ENCODE measurements at regions not wholly inside any gene's neighbourhood (a gene's known extent, or its start where the extent isn't known, plus 50 kb on each side); places are given as distances from the start of the nearest gene placed in this dataset.

- BruUV-seq (replicated peaks): no TSS peak
- dilution Hi-C loops (cut with HindIII; ENCODE audit: low sequenced_read_pairs, unreplicated experiment): no loop called here
- H3K79me1 ChIP-seq (ENCODE audit: low read depth in 1 of 2, low read length in 2 of 2): no peaks in the 10 kb centered on the region
- H2AK9ac ChIP-seq (replicated peaks; ENCODE audit: low read depth, low read length, poor library complexity): no peak overlapping the region
- 80% methylated on average over 1 of the region's 6 CpGs; no CpG with 5 or more reads in 1 of the 2 experiments for WGBS, 2 experiments (ENCODE audit: extremely low coverage in 2 of 2, insufficient read length in 1 of 2)
- in situ Hi-C loops (cut with MboI; ENCODE audit: low sequenced_read_pairs): no loop called here
- no peaks in the 10 kb centered on the region for H3K9me1 ChIP-seq (ENCODE audit: insufficient read depth, low read length)
- no peak overlapping the region for H4K8ac ChIP-seq (ENCODE audit: low read depth in 2 of 2, low read length in 2 of 2)
- H3K27ac ChIP-seq (ENCODE audit: insufficient read depth, low read length): no peak overlapping the region
- H2BK120ac ChIP-seq (ENCODE audit: low read depth, low read length): no peak overlapping the region
- H2BK20ac ChIP-seq (ENCODE audit: low read depth, low read length): no peak overlapping the region
- no peak overlapping the region for H4K91ac ChIP-seq (ENCODE audit: insufficient read depth, low read depth, low read length)
- no peak overlapping the region for H3K23ac ChIP-seq (ENCODE audit: low read depth, low read length)
- H3K9ac ChIP-seq (ENCODE audit: low read depth, low read length): no peak overlapping the region
- no peak overlapping the region for H3K4me3 ChIP-seq (ENCODE audit: insufficient read depth, low read depth, low read length)
- H3K14ac ChIP-seq (replicated peaks; ENCODE audit: low read depth, low read length): no peak overlapping the region
- no peak overlapping the region for H3K56ac ChIP-seq (ENCODE audit: extremely low read depth, insufficient read depth, low read length)
- TF ChIP-seq BHLHE40 (IDR thresholded peaks at IDR 0.05; ENCODE audit: low read depth, low read length) (no peak), NFE2L2 (IDR thresholded peaks at IDR 0.05; ENCODE audit: low read depth, low read length) (no peak), ELK1 (IDR thresholded peaks at IDR 0.05; ENCODE audit: borderline replicate concordance, low read depth, low read length) (no peak), USF2 (IDR thresholded peaks at IDR 0.05; ENCODE audit: low read depth, low read length) (no peak), RCOR1 (IDR thresholded peaks at IDR 0.05; ENCODE audit: insufficient replicate concordance, low read length) (no peak), MXI1 (IDR thresholded peaks at IDR 0.05; ENCODE audit: borderline replicate concordance, low read depth, low read length) (no peak), RFX5 (IDR thresholded peaks at IDR 0.05; ENCODE audit: low read depth, low read length) (no peak), CHD1 (IDR thresholded peaks at IDR 0.05; ENCODE audit: low read depth, low read length) (no peak), POLR2A (IDR thresholded peaks at IDR 0.05; ENCODE audit: low read depth, low read length) (no peak), MAZ (IDR thresholded peaks at IDR 0.05; ENCODE audit: borderline replicate concordance, low read depth, low read length) (no peak), FOS (IDR thresholded peaks at IDR 0.05; ENCODE audit: low read depth, low read length) (no peak), CEBPB (IDR thresholded peaks at IDR 0.05; ENCODE audit: low read depth, low read length) (no peak), SMC3 (IDR thresholded peaks at IDR 0.05; ENCODE audit: low read depth, low read length) (no peak), CTCF (conservative IDR thresholded peaks at IDR 0.05; ENCODE audit: low read depth, low read length) (no peak), RAD21 (IDR thresholded peaks at IDR 0.05; ENCODE audit: low read length) (no peak), MAFK (IDR thresholded peaks at IDR 0.05; ENCODE audit: low read depth, low read length) (no peak)
- no peaks in the 10 kb centered on the region for H3K36me3 ChIP-seq (ENCODE audit: control insufficient read depth, insufficient read depth, low read length)
- no peak for ATAC-seq (ENCODE audit: low read depth)
- H4K20me1 ChIP-seq (ENCODE audit: insufficient read depth, low read length): no peaks in the 10 kb centered on the region
- CTCF ChIA-PET: interaction anchor here (0.6 kb wide), 1 partner anchor 392 kb away, joined by 6 read pairs; no protein-coding TSS in a partner anchor
- no peaks in the 10 kb centered on the region for H3K27me3 ChIP-seq (ENCODE audit: control insufficient read depth, insufficient read depth, low read length)
- intact Hi-C loops (cut with micrococcal nuclease): no loop called here
- no peak overlapping the region for H2AK5ac ChIP-seq (ENCODE audit: low read depth, low read length)
- no peaks in the 10 kb centered on the region for H3K9me3 ChIP-seq (ENCODE audit: control insufficient read depth, insufficient read depth, low read length)
- H3K18ac ChIP-seq (ENCODE audit: low read depth, low read length): no peak overlapping the region
- POLR2A ChIA-PET (ENCODE audit: unreplicated experiment): no interaction called here
- H3K4ac ChIP-seq (ENCODE audit: low read depth, low read length): no peak overlapping the region
- no peaks in the 10 kb centered on the region for H3K4me1 ChIP-seq (ENCODE audit: control insufficient read depth, insufficient read depth, low read length)
- no peak for DNase-seq
- H3K4me2 ChIP-seq (ENCODE audit: low read depth, low read length): no peak overlapping the region
- no peak overlapping the region for H2AFZ ChIP-seq (replicated peaks; ENCODE audit: low read length, poor library complexity)
- no peak overlapping the region for H2BK15ac ChIP-seq (ENCODE audit: low read depth, low read length)
- no peak overlapping the region for H2BK5ac ChIP-seq (ENCODE audit: low read depth, low read length, poor library complexity, severe bottlenecking)
- no peak overlapping the region for H4K5ac ChIP-seq (ENCODE audit: low read depth, low read length)
Measured at GRCh38 chr6:163808231-163808630, 393.7 kb downstream of the QKI start.

Data from IMR-90 (cell line).